ENCODE measurements at regions not wholly inside any gene's neighbourhood (a gene's known extent, or its start where the extent isn't known, plus 50 kb on each side); places are given as distances from the start of the nearest gene placed in this dataset.

DNA sequence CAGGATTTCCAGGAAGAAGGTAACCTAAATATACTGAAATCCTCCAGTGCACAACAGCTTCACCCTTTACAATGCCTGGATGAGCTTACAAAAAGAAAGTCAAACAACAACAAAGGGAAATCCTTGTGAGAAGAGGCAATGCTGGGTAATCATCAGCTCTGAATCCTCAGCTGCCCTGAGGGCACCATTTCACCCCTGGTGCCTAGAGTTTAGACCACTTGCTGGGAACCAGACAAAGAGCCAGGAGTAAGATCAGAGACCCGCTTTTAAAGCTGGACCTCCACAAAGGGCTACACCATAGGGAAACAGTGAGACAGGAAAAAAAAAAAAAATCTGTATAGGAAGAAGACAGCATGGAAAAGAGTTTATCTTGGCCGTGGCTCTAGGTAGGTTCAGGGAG lies 97.0 kb downstream of the FOXI3 start:
- TF ChIP-seq, protein P1, sequence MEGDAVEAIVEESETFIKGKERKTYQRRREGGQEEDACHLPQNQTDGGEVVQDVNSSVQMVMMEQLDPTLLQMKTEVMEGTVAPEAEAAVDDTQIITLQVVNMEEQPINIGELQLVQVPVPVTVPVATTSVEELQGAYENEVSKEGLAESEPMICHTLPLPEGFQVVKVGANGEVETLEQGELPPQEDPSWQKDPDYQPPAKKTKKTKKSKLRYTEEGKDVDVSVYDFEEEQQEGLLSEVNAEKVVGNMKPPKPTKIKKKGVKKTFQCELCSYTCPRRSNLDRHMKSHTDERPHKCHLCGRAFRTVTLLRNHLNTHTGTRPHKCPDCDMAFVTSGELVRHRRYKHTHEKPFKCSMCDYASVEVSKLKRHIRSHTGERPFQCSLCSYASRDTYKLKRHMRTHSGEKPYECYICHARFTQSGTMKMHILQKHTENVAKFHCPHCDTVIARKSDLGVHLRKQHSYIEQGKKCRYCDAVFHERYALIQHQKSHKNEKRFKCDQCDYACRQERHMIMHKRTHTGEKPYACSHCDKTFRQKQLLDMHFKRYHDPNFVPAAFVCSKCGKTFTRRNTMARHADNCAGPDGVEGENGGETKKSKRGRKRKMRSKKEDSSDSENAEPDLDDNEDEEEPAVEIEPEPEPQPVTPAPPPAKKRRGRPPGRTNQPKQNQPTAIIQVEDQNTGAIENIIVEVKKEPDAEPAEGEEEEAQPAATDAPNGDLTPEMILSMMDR (IDR thresholded peaks at IDR 0.05) = no peak
- TF ChIP-seq POLR2AphosphoS5 (IDR thresholded peaks at IDR 0.05) = no peak

All from breast epithelium (tissue), 3 donors.